ENCODE measurements at regions not wholly inside any gene's neighbourhood (a gene's known extent, or its start where the extent isn't known, plus 50 kb on each side); places are given as distances from the start of the nearest gene placed in this dataset.

DNA sequence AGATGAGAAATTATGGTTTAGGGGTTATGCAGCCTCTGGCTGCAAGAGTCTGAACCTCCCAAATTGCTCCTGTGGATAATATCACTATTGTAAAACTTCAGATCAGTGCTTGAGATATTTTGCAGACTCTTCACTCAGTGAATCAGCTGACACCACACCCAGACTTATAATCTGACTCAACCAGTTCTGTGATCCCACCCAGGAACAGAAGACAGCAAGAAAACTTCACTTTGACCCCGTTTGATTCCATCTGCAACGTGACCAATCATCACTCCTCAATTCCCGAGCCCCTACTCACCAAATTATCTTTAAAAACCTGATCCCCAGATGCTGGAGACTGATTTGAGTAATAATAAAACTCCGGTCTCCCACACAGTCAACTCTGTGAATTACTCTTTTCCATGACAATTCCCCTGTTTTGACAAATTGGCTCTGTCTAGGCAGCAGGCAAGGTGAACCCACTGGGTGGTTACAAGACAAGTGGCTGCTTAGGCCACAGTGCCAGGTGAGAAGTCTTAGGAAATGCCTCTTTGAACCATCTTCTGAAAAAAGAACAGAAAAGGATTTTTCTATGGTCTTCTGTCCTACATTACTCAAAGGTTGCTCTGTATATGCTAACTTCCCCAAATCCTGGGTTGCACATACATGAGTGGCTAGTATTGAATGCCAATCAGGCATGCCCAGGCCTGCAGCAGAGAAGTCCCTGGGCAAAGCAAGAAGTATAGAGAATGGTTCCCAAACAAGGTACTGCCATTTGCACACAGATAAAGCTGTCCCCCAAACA lies 588.0 kb downstream of the PRELID2 start:
- no peak overlapping the region for H3K27ac ChIP-seq (ENCODE audit: low read length)
- no peaks in the 10 kb centered on the region for H3K9me3 ChIP-seq (ENCODE audit: insufficient read depth, low read length)
- TF ChIP-seq EZH2phosphoT487 (IDR thresholded peaks at IDR 0.05; ENCODE audit: low read depth) = no peak
- H3K4me1 ChIP-seq (ENCODE audit: low read length) = no peaks in the 10 kb centered on the region
- no peaks in the 10 kb centered on the region for H3K79me2 ChIP-seq (ENCODE audit: low read length)
- no peaks in the 10 kb centered on the region for H3K36me3 ChIP-seq (replicated peaks; ENCODE audit: low read depth, low read length)
- H3K27me3 ChIP-seq (ENCODE audit: low read depth, low read length) = no peaks in the 10 kb centered on the region
- no peak overlapping the region for H3K9ac ChIP-seq (ENCODE audit: low read length)
- no peak overlapping the region for H2AFZ ChIP-seq (ENCODE audit: low read depth, low read length)
- H3K4me3 ChIP-seq (ENCODE audit: low read length) = no peak overlapping the region
- H4K20me1 ChIP-seq (ENCODE audit: insufficient read depth, low read length) = no peaks in the 10 kb centered on the region
- no peak overlapping the region for H3K4me2 ChIP-seq (ENCODE audit: low read length)

GRCh38 chr5:145246379-145246778 lies 588.8 kb downstream of the PRELID2 start:
- Histone ChIP-seq H4K20me1 (ENCODE audit: insufficient read depth, low read length) (no peaks in the 10 kb centered on the region), H3K9me3 (ENCODE audit: insufficient read depth, low read length) (no peaks in the 10 kb centered on the region), H3K27ac (ENCODE audit: low read length) (no peak overlapping the region), H3K4me3 (ENCODE audit: low read length) (no peak overlapping the region), H3K4me2 (ENCODE audit: low read length) (no peak overlapping the region), H2AFZ (ENCODE audit: low read depth, low read length) (no peak overlapping the region), H3K27me3 (ENCODE audit: low read depth, low read length) (no peaks in the 10 kb centered on the region), H3K36me3 (replicated peaks; ENCODE audit: low read depth, low read length) (no peaks in the 10 kb centered on the region), H3K9ac (ENCODE audit: low read length) (no peak overlapping the region), H3K79me2 (ENCODE audit: low read length) (no peaks in the 10 kb centered on the region), H3K4me1 (ENCODE audit: low read length) (no peaks in the 10 kb centered on the region)
- no peak for TF ChIP-seq EZH2phosphoT487 (IDR thresholded peaks at IDR 0.05; ENCODE audit: low read depth)
- TF ChIP-seq, protein P1, sequence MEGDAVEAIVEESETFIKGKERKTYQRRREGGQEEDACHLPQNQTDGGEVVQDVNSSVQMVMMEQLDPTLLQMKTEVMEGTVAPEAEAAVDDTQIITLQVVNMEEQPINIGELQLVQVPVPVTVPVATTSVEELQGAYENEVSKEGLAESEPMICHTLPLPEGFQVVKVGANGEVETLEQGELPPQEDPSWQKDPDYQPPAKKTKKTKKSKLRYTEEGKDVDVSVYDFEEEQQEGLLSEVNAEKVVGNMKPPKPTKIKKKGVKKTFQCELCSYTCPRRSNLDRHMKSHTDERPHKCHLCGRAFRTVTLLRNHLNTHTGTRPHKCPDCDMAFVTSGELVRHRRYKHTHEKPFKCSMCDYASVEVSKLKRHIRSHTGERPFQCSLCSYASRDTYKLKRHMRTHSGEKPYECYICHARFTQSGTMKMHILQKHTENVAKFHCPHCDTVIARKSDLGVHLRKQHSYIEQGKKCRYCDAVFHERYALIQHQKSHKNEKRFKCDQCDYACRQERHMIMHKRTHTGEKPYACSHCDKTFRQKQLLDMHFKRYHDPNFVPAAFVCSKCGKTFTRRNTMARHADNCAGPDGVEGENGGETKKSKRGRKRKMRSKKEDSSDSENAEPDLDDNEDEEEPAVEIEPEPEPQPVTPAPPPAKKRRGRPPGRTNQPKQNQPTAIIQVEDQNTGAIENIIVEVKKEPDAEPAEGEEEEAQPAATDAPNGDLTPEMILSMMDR (IDR thresholded peaks at IDR 0.05; ENCODE audit: low read depth, low read length) = no peak

DNA sequence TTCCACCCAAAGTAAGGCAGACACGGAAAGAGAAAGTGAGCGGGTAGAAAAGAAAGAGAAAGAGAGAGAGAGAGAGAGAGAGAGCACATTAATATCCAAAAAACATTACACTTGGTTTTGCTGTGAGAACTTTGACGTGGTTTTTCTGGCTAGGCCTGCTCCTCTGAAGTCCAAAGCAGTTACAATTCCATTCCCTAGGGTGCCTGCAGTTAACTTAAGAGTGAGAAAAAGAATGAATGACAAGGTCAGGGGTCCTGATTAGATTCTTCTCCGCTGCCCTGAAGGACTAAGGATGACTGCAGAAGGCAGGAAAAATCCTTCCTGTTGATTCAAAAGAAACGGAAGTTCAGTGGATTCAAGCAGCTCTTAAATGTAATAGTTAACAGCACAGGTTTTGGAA lies 589.8 kb downstream of the PRELID2 start:
- Histone ChIP-seq H3K9me3 (ENCODE audit: insufficient read depth, low read length) (no peaks in the 10 kb centered on the region), H4K20me1 (ENCODE audit: insufficient read depth, low read length) (no peaks in the 10 kb centered on the region), H3K36me3 (replicated peaks; ENCODE audit: low read depth, low read length) (no peaks in the 10 kb centered on the region), H3K79me2 (ENCODE audit: low read length) (no peaks in the 10 kb centered on the region), H3K4me2 (ENCODE audit: low read length) (no peak overlapping the region), H3K27me3 (ENCODE audit: low read depth, low read length) (no peaks in the 10 kb centered on the region), H3K4me3 (ENCODE audit: low read length) (no peak overlapping the region), H3K4me1 (ENCODE audit: low read length) (no peaks in the 10 kb centered on the region), H3K27ac (ENCODE audit: low read length) (no peak overlapping the region), H2AFZ (ENCODE audit: low read depth, low read length) (no peak overlapping the region), H3K9ac (ENCODE audit: low read length) (no peak overlapping the region)
- TF ChIP-seq, protein P1 (IDR thresholded peaks at IDR 0.05; ENCODE audit: low read depth, low read length) = no peak
- no peak for TF ChIP-seq EZH2phosphoT487 (IDR thresholded peaks at IDR 0.05; ENCODE audit: low read depth)

- no peaks in the 10 kb centered on the region for H3K79me2 ChIP-seq (ENCODE audit: low read length)
- TF ChIP-seq, protein P1 (IDR thresholded peaks at IDR 0.05; ENCODE audit: low read depth, low read length) = no peak
- no peak for TF ChIP-seq EZH2phosphoT487 (IDR thresholded peaks at IDR 0.05; ENCODE audit: low read depth)
- H3K27ac ChIP-seq (ENCODE audit: low read length) = no peak overlapping the region
- no peaks in the 10 kb centered on the region for H4K20me1 ChIP-seq (ENCODE audit: insufficient read depth, low read length)
- H2AFZ ChIP-seq (ENCODE audit: low read depth, low read length) = no peak overlapping the region
- no peaks in the 10 kb centered on the region for H3K4me1 ChIP-seq (ENCODE audit: low read length)
- H3K36me3 ChIP-seq (replicated peaks; ENCODE audit: low read depth, low read length) = no peaks in the 10 kb centered on the region
- no peaks in the 10 kb centered on the region for H3K27me3 ChIP-seq (ENCODE audit: low read depth, low read length)
- no peak overlapping the region for H3K9ac ChIP-seq (ENCODE audit: low read length)
- no peaks in the 10 kb centered on the region for H3K9me3 ChIP-seq (ENCODE audit: insufficient read depth, low read length)
- no peak overlapping the region for H3K4me3 ChIP-seq (ENCODE audit: low read length)
- H3K4me2 ChIP-seq (ENCODE audit: low read length) = no peak overlapping the region
Measured at GRCh38 chr5:145244788-145245187, 590.4 kb downstream of the PRELID2 start.
